Lower leg skin (tissue), 4 donors: ENCODE measurements at regions not wholly inside any gene's neighbourhood (a gene's known extent, or its start where the extent isn't known, plus 50 kb on each side); places are given as distances from the start of the nearest gene placed in this dataset.

Source experiments
- DNase-seq, 2 donors: peaks; one replicate each; pipeline ENCODE4 v3.0.0-alpha.2; 2019; ENCODE audit warnings: low spot score in 2 of 2
- H3K4me3 ChIP-seq: fragments of 200-600 bp; sonication (generic); 2 replicates; pipeline ENCODE4 v1.5.1; 2017; ENCODE audit warnings: mild to moderate bottlenecking, low read depth; ENCODE audit not compliant: poor library complexity, severe bottlenecking
- POLR2A ChIP-seq, 2 donors: fragments of 450-650 bp; IDR thresholded peaks; one replicate each; pipeline ENCODE4 v1.6.1; 2016 to 2017; ENCODE audit warnings: antibody characterized with exemption in 2 of 2, mild to moderate bottlenecking in 1 of 2, moderate library complexity in 1 of 2
- WGBS, 2 donors: methylation state at CpG; one replicate each; pipeline ENCODE4 v1.1.5; 2018; 5-methylcytosine and 5-hydroxymethylcytosine counted together
- intact Hi-C: fragments of 100-400 bp; cut with DNase I; formaldehyde crosslinking; loops from one replicate; pipeline ENCODE4 v1.15.0; 2023; ENCODE audit warnings: low total_unique reads
- TF ChIP-seq, protein P1 (sequence below), 3 donors: fragments of 450-650 bp; IDR thresholded peaks; one replicate each; pipeline ENCODE4 v1.5.1; 2016; ENCODE audit warnings: antibody characterized with exemption in 3 of 3, mild to moderate bottlenecking in 3 of 3, moderate library complexity in 2 of 3

- no peak overlapping the region for H3K4me3 ChIP-seq
- TF ChIP-seq, protein P1, sequence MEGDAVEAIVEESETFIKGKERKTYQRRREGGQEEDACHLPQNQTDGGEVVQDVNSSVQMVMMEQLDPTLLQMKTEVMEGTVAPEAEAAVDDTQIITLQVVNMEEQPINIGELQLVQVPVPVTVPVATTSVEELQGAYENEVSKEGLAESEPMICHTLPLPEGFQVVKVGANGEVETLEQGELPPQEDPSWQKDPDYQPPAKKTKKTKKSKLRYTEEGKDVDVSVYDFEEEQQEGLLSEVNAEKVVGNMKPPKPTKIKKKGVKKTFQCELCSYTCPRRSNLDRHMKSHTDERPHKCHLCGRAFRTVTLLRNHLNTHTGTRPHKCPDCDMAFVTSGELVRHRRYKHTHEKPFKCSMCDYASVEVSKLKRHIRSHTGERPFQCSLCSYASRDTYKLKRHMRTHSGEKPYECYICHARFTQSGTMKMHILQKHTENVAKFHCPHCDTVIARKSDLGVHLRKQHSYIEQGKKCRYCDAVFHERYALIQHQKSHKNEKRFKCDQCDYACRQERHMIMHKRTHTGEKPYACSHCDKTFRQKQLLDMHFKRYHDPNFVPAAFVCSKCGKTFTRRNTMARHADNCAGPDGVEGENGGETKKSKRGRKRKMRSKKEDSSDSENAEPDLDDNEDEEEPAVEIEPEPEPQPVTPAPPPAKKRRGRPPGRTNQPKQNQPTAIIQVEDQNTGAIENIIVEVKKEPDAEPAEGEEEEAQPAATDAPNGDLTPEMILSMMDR (IDR thresholded peaks at IDR 0.05): no peak
- TF ChIP-seq POLR2A (IDR thresholded peaks at IDR 0.05): no peak
- no peak for DNase-seq
- intact Hi-C loops: no loop called here
- 91 to 92% methylated on average over 4 of the region's 4 CpGs for WGBS, 2 donors
These were observed 242.7 kb downstream of the MREG start for GRCh38 chr2:215770668-215771067.

DNA sequence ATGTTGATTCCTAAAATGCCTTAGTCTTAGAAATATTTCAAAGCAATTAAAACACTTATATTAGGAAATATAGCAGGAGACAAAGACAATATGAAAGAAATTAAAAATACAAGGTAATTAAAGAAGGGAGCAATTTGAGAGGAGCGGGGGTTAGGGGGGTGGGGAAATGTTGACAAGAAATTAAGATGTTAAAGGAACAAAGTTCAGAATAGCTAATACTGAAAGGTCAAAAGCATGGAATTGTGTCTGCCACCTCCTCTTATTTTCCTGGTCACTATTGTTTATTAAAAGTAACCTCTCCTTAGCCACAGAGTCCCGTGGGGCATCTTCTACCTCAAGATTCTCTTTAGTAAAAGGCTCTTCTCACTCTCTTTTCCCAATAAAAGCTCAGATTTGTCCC is 244.1 kb downstream of the MREG start:
- 85 to 93% methylated on average over 2 of the region's 2 CpGs for WGBS, 2 donors
- intact Hi-C loops: no loop called here
- TF ChIP-seq, protein P1 (IDR thresholded peaks at IDR 0.05): no peak
- no peak for TF ChIP-seq POLR2A (IDR thresholded peaks at IDR 0.05)
- H3K4me3 ChIP-seq: no peak overlapping the region
- DNase-seq: no peak

- no peak for DNase-seq
- no peak for TF ChIP-seq POLR2A (IDR thresholded peaks at IDR 0.05)
- TF ChIP-seq, protein P1 (IDR thresholded peaks at IDR 0.05): no peak
- no peak overlapping the region for H3K4me3 ChIP-seq
- intact Hi-C loops: no loop called here
- 80 to 83% methylated on average over 1 of the region's 1 CpG for WGBS, 2 donors
These were observed 245.7 kb downstream of the MREG start for GRCh38 chr2:215767625-215768024.

DNA sequence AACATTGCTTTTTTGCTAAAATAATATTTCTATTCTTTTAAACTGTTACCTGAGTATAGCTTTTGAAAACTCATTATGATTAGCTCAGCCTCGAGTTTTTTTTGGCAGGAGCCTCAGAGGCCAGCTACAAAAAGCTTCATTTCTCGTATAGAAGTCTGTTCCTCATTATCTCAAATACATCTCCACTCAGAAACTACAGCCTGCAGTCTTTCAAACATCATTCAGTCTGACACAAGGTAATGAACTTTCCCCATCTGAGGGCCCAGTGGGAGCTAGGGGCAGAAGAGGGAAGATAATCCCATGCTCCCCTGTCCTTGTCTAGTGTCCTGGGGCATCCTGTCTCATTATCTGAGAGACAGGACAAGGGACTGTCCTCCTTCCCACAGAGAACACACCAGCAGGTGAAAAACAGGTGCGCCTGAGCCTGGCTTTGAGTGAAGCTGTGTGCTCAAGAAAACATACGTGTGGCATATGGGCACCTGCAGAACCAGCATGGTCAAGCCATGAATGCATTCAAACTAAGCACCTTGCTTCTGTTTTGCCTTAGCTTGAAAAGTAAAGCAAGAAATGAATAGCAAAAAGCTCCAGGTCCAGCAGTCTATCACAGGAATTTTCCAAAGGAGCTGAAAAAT is 247.5 kb downstream of the MREG start:
- intact Hi-C loops: no loop called here
- 58 to 69% methylated on average over 4 of the region's 4 CpGs for WGBS, 2 donors
- DNase-seq: no peak
- H3K4me3 ChIP-seq: no peak overlapping the region
- no peak for TF ChIP-seq POLR2A (IDR thresholded peaks at IDR 0.05)
- TF ChIP-seq, protein P1 (IDR thresholded peaks at IDR 0.05): no peak

DNA sequence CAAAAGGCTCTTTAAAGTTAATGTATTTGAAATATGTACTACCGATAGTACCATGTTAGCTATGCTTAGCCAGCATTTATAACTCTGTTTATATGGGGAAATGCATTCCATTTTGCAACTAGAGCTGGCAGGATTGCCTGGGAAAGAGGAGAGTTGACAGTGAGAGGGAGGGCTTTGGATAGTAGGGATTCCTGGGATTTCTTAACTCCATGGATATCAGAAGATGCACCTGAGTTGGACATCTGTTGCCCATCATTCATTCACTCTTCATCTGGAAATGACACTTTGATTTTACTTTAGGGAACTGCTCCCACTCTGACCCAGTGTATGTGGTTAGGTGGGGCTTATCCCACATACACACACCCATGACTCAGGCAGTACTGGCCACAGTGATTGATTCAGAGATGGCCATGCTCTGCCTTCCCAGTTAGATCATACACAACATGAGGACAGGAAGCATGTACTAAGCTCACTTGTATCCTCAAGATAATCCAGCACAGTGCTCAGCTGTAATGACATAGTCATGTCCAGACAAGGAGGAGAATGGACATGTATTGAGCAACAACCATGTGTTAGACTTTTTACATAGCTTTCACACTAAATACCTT is 248.8 kb downstream of the MREG start:
- no peak for TF ChIP-seq POLR2A (IDR thresholded peaks at IDR 0.05)
- TF ChIP-seq, protein P1 (IDR thresholded peaks at IDR 0.05): no peak
- no peak for DNase-seq
- H3K4me3 ChIP-seq: no peak overlapping the region
- intact Hi-C loops: no loop called here
- 84 to 86% methylated on average over 1 of the region's 1 CpG for WGBS, 2 donors

GRCh38 chr2:215760557-215760956 is 252.8 kb downstream of the MREG start:
- TF ChIP-seq, protein P1 (IDR thresholded peaks at IDR 0.05): no peak
- TF ChIP-seq POLR2A (IDR thresholded peaks at IDR 0.05): no peak
- intact Hi-C loops: no loop called here
- DNase-seq: no peak
- no peak overlapping the region for H3K4me3 ChIP-seq
